Central memory CD4-positive, alpha-beta T cell (primary cell): ENCODE measurements at regions not wholly inside any gene's neighbourhood (a gene's known extent, or its start where the extent isn't known, plus 50 kb on each side); places are given as distances from the start of the nearest gene placed in this dataset.

Source experiments
- DNase-seq: peaks from one replicate; pipeline ENCODE4 v3.0.0; 2022

DNA sequence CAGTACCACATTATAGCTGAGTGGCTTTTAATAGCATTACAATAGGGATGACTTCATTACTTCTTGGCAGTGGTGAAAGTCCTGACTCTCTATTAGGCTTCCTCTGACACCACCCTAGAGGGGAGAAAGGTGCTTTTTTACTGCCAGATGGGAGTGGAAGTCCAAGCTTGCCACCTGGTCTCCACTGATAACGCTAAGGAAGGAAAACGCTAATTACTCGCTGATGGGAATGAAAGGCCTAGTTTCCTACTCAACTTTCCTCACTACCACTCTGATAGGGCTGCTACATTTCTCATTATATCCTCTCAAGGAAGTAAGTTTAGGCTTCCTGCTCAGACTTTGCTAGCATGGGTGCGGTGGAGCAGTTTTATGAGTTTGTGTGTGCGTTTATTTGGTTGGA is 62.3 kb upstream of the PAGE3 start:
- no peak for DNase-seq

DNA sequence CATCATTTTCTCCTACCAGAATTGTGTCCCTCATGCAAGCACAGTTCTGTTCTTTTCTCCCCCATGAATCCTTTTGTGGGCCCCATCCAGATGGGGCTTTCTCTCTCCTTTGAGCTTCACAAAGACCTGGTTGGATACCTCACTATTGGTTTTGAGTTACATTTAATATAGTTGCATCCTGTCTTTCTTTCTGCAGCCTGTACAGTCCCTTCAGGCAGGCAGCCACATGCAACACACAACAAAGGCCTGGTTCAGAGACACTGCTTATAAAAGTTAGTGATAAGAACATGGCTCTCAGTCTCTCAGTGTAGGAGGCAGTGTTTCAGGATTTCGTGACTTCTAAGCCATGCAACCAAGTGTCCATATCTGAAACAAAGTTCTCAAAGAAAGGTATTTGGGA is 70.6 kb upstream of the PAGE3 start:
- no peak for DNase-seq

DNA sequence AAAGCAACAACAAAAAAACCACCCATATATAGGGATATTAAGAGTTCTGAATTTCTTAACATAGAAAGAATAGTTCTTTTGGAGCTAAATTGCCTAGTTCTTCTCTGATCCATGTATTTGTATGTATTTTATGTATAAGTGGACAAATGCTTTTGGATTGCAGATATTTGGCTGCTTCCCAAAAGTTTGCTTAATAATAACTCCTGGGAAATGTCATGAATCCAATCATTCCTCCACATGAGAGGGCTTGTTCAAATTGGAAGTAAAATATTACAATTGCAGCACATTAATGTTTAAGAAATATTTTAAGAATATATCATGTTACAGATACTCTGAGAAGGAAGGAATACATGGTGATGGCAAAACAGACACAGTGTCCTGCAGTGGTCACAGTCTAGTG is 71.5 kb upstream of the PAGE3 start:
- no peak for DNase-seq

DNA sequence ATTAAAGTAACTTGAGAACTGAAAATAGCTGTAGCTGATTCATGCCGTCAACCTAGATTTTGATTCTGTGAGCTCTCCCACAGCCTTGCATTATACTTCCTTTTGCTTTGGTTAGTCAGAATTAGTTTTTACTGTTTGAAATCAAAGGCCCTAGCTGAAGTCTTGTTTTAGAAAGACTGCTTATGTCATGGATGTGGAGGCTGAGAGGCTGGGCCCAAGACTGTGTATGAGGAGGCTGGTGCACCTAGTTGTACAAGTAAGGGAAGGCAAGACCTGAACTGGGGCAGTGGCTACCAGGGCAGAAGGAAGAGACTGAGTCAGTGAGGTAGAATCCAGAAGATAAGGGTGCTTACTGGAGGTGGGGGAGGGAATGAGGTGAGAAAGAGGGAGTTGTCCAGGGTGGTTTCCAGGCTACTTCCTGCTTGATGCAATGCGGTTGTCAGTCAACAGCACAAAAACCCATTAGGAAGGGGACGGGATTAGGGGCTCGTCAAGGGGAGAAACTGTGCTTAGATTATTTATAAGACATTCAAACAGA is 76.2 kb upstream of the PAGE3 start:
- no peak for DNase-seq

DNA sequence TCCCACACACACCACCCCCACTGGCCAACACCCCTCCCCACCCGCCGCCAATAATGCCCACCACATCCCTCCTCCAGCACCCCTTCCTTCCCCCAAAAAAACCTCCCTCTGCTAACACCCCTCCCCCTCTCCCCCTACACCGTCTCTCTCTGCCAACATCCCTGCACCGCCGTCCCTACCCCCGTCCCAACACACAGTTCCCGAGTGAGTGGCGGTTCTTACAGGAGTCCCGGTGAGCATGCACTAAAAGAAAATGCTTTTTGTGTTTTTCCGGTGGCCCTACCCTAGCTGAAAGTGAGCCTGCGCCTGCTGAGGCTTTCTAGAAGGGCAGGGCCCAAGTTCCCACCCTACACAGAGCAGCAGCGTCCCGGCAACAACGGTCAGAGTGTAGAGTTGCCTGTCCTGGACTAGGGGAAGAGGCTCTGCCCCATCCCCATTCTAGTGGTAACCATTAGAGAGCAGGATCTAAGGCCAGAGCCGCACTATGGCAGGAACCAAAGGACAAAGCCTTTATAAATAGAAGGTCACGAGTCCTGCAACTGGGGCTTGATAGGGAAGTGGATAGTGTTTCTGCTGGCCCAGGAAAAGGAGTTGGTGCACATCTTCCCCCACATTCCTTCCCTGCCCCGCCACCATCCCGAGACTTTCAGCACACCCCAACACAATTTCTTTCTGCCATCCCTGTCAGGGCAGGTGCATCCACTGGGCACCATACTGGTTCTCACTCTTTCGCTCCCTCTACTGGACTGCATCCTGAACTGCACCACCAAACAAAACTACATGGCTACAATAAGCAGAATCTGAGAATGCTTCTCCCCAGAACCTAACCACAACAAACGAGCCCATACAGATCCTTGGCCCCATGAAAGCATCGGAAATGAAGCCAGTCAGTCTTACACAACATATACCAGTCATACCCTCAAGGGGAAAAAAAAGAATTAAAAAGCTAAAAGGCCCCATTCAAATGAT is 78.1 kb upstream of the PAGE3 start:
- peak; percentile 64 for DNase-seq

DNA sequence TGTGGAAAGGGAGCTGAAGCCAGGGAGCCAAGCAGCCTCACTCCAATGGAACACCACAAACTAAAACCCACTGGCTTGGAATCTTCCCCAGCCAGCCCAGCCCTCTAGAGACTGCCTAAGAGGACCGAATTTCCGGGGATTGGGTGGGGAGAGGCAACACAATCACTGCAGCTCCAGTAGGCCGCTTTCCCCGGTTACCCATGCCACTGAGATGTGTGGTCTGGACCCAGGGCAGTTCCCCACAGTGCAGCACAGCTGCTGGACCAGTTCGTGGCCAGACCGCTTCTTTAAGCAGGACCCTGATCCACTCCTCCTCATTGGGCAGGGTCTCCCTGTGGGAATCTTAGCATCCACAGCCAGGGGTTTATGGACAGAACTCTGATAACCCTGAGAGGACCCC is 91.9 kb upstream of the PAGE3 start:
- DNase-seq, result no peak

DNA sequence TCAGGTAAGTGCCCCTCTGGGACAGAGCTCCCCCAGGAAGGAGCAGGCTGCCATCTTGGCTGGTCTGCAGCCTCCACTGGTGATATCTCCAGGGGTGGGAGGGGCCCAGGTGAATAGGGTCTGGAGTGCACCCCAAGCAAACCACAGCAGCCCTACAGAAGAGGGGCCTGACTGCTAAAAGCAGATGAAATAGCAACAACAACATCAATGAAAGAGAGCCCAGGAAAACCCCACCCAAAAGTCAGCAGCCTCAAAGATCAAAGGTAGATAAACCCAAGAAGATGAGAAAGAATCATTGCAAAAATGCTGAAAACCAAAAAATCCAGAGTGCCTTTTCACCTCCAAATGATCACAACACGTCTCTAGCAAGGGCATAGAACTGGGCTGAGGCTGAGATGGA is 92.5 kb upstream of the PAGE3 start:
- DNase-seq, result peak; percentile 9

DNA sequence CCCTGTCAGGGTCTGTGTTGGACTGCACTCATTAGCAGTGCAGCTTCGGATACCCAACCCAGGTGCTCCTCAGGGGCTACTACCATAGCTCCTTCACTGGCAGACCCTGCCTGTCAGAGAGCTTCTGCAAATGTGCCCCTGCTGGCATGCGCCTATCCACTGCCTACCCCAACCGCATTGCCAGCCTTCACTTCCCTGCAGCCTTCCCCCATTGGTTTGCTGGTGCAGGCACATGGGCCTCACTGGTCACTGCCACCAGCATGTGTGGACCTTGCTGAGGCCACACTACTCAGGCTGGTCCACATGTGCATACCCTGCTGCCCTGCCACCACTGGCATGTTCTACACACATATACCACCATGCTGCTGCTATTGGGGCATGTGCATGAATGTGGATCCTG is 72.5 kb upstream of the MAGEH1 start:
- DNase-seq, result no peak

DNA sequence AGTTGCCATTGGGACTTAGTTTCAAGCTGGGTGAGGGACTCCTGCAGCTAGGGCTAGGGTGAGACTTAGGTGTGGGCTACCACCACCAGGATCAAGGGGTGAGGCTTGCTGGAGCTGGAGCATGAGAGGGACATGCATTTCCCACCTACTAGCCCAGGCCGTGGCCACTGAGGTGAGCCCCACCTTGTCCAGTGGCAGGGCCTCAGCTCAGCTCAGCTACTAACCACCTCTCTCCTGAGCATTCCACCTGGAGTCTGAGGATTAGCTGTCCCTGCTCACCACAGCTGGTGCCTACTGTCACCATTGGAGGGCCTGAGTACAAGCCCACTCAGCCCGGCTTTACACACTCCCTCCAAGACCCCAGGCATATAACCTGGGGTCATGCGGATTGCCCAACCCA is 62.6 kb upstream of the MAGEH1 start:
- no peak for DNase-seq

DNA sequence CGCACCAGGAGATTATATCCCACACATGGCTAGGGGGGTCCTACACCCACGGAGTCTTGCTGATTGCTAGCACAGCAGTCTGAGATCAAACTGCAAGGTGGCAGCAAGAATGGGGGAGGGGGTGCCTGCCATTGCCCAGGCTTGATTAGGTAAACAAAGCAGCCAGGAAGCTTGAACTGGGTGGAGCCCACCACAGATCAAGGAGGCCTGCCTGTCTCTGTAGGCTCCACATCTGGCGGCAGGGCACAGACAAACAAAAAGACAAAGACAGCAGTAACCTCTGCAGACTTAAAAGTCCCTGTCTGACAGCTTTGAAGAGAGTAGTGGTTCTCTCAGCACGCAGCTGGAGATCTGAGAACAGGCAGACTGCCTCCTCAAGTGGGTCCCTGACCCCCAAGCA is 55.1 kb upstream of the MAGEH1 start:
- peak; percentile 22 for DNase-seq
